GM23338 (cell line): ENCODE measurements at regions not wholly inside any gene's neighbourhood (a gene's known extent, or its start where the extent isn't known, plus 50 kb on each side); places are given as distances from the start of the nearest gene placed in this dataset.
A peak's percentile ranks its signal among the peaks of the same experiment; 100 is the strongest.

ENCODE experiments used
- ATAC-seq: fragments of 200-7000 bp; cut with Tn5 transposase; 3 replicates; pipeline ENCODE4 v1.9.1; 2020
- DNase-seq: peaks from one replicate; pipeline ENCODE4 v3.0.0-alpha.2; 2015; ENCODE audit warnings: low spot score
- H2AFZ ChIP-seq: fragments of 200-600 bp; sonication (generic); 2 replicates; pipeline ENCODE4 v1.8.0; 2016; ENCODE audit warnings: antibody characterized with exemption, mild to moderate bottlenecking, moderate library complexity
- H3F3A ChIP-seq: fragments of 200-600 bp; sonication (generic); replicated peaks from 2 replicates; pipeline ENCODE4 v1.8.0; 2017; ENCODE audit warnings: antibody characterized with exemption, mixed run types, low read depth
- H3K27ac ChIP-seq: fragments of 200-600 bp; sonication (generic); 2 replicates; pipeline ENCODE4 v1.6.1; 2016; ENCODE audit warnings: low read depth
- H3K27me3 ChIP-seq: fragments of 200-600 bp; sonication (generic); 2 replicates; pipeline ENCODE4 v1.8.0; 2016; ENCODE audit warnings: mild to moderate bottlenecking, mixed run types, moderate library complexity; ENCODE audit not compliant: insufficient read depth
- H3K36me3 ChIP-seq: fragments of 200-600 bp; sonication (generic); 2 replicates; pipeline ENCODE4 v1.8.0; 2016; ENCODE audit warnings: mild to moderate bottlenecking; ENCODE audit not compliant: insufficient read depth
- H3K4me1 ChIP-seq: fragments of 200-600 bp; sonication (generic); 2 replicates; pipeline ENCODE4 v1.8.0; 2016; ENCODE audit warnings: mild to moderate bottlenecking, moderate library complexity; ENCODE audit not compliant: insufficient read depth
- H3K4me2 ChIP-seq: fragments of 200-600 bp; sonication (generic); 2 replicates; pipeline ENCODE4 v1.7.1; 2017; ENCODE audit warnings: mixed run types
- H3K4me3 ChIP-seq: fragments of 200-600 bp; sonication (generic); 2 replicates; pipeline ENCODE4 v1.6.1; 2016; ENCODE audit warnings: mixed run types
- H3K79me2 ChIP-seq: fragments of 200-600 bp; sonication (generic); replicated peaks from 2 replicates; pipeline ENCODE4 v1.8.0; 2017; ENCODE audit warnings: mild to moderate bottlenecking; ENCODE audit not compliant: insufficient read depth
- H3K9me2 ChIP-seq: fragments of 200-600 bp; sonication (generic); 2 replicates; pipeline ENCODE4 v1.8.0; 2017; ENCODE audit not compliant: insufficient read depth
- H4K20me1 ChIP-seq: fragments of 200-600 bp; sonication (generic); replicated peaks from 2 replicates; pipeline ENCODE4 v1.8.0; 2017; ENCODE audit warnings: mild to moderate bottlenecking; ENCODE audit not compliant: insufficient read depth
- H3K27ac Mint-ChIP-seq: 2 replicates; pipeline ENCODE4 v1.8.0; 2020; ENCODE audit warnings: inconsistent platforms, mild to moderate bottlenecking, moderate library complexity, mixed read lengths
- H3K27me3 Mint-ChIP-seq: 3 replicates; pipeline ENCODE4 v1.8.0; 2022; ENCODE audit warnings: low read depth, mild to moderate bottlenecking, moderate library complexity, mixed read lengths, inconsistent platforms; ENCODE audit not compliant: insufficient read depth, poor library complexity
- H3K36me3 Mint-ChIP-seq: 3 replicates; pipeline ENCODE4 v1.8.0; 2021; ENCODE audit warnings: low read depth, mild to moderate bottlenecking, inconsistent platforms, moderate library complexity, mixed read lengths
- H3K4me1 Mint-ChIP-seq: 3 replicates; pipeline ENCODE4 v1.8.0; 2020; ENCODE audit warnings: mild to moderate bottlenecking, inconsistent platforms, mixed read lengths
- H3K4me3 Mint-ChIP-seq: 3 replicates; pipeline ENCODE4 v1.8.0; 2021; ENCODE audit warnings: moderate library complexity, mild to moderate bottlenecking, inconsistent platforms, mixed read lengths
- H3K9me3 Mint-ChIP-seq: 3 replicates; pipeline ENCODE4 v1.8.0; 2020; ENCODE audit warnings: moderate library complexity, mild to moderate bottlenecking, inconsistent platforms, mixed read lengths
- CREB1 ChIP-seq: fragments of 250-450 bp; sonication (Bioruptor Pico); IDR thresholded peaks from 2 replicates; pipeline ENCODE4 v1.5.0; 2020; ENCODE audit warnings: low read depth, mild to moderate bottlenecking, moderate library complexity
- CTCF ChIP-seq, 2 experiments: fragments of 200-600 bp in 1 of 2; sonication (generic) in 1 of 2; conservative IDR thresholded peaks; 2 replicates each; pipeline versions ENCODE4 v1.5.1 to v1.6.1; 2016 to 2017; ENCODE audit warnings: antibody characterized with exemption in 2 of 2, low read depth in 2 of 2, mild to moderate bottlenecking in 2 of 2, moderate library complexity in 1 of 2
- ETS1 ChIP-seq: IDR thresholded peaks from 2 replicates; pipeline ENCODE4 v1.6.1; 2016; ENCODE audit warnings: antibody characterized with exemption
- EZH2 ChIP-seq: fragments of 200-600 bp; sonication (generic); IDR thresholded peaks from one replicate; pipeline ENCODE4 v1.8.0; 2017; ENCODE audit warnings: antibody characterized with exemption, mild to moderate bottlenecking, low read depth; ENCODE audit not compliant: unreplicated experiment
- EZH2phosphoT487 ChIP-seq: fragments of 200-600 bp; sonication (generic); IDR thresholded peaks from one replicate; pipeline ENCODE4 v1.8.1; 2018; ENCODE audit warnings: antibody characterized with exemption; ENCODE audit not compliant: unreplicated experiment
- JUNB ChIP-seq: IDR thresholded peaks from one replicate; pipeline ENCODE4 v1.6.1; 2016; ENCODE audit warnings: antibody characterized with exemption; ENCODE audit not compliant: unreplicated experiment
- NANOG ChIP-seq: IDR thresholded peaks from 2 replicates; pipeline ENCODE4 v1.6.1; 2016; ENCODE audit warnings: antibody characterized with exemption, borderline replicate concordance
- POLR2AphosphoS5 ChIP-seq: IDR thresholded peaks from 2 replicates; pipeline ENCODE4 v1.6.1; 2016; ENCODE audit warnings: antibody characterized with exemption, low read depth
- REST ChIP-seq: IDR thresholded peaks from one replicate; pipeline ENCODE4 v1.6.1; 2018; ENCODE audit warnings: antibody characterized with exemption; ENCODE audit not compliant: unreplicated experiment
- STAT1 ChIP-seq: IDR thresholded peaks from one replicate; pipeline ENCODE4 v1.6.1; 2016; ENCODE audit warnings: antibody characterized with exemption; ENCODE audit not compliant: unreplicated experiment
- ZNF114 ChIP-seq: fragments of 250-450 bp; sonication (Bioruptor Pico); IDR thresholded peaks from 2 replicates; pipeline ENCODE4 v1.5.0; 2020; ENCODE audit warnings: mild to moderate bottlenecking, moderate library complexity
- ZNF331 ChIP-seq: fragments of 250-450 bp; sonication (Bioruptor Pico); IDR thresholded peaks from 2 replicates; pipeline ENCODE4 v1.5.0; 2020; ENCODE audit warnings: low read depth, mild to moderate bottlenecking, moderate library complexity

DNA sequence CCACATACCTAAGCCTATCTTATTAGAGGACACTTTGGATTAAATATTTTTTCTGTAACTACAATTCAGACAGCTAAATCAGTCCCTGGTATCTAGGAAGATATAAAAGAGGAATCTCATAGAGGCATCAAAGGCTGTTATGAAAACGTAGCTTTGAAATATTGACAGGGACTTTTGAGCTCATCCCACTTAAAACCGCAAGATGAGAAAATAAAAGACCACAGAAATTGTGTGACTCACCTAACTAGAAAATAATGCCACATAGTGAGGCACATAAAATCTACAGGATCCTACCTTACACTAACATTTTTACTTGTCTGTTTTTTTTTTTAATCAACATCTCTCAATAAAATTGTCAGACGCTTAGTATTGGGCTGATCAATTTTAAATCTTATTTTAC lies 686.5 kb upstream of the COX7C start:
- H3K27me3 Mint-ChIP-seq = no peaks in the 10 kb centered on the region
- H3K4me3 Mint-ChIP-seq = no peak overlapping the region
- no peaks in the 10 kb centered on the region for H4K20me1 ChIP-seq
- H3K4me3 ChIP-seq = no peak overlapping the region
- H3K36me3 Mint-ChIP-seq = no peaks in the 10 kb centered on the region
- no peaks in the 10 kb centered on the region for H3K9me2 ChIP-seq
- H3K36me3 ChIP-seq = no peaks in the 10 kb centered on the region
- H3F3A ChIP-seq = no peaks in the 10 kb centered on the region
- no peaks in the 10 kb centered on the region for H3K4me1 ChIP-seq
- no peak for TF ChIP-seq NANOG
- no peak for TF ChIP-seq ZNF114
- no peak for TF ChIP-seq JUNB
- no peak for TF ChIP-seq ETS1
- no peak for TF ChIP-seq CTCF (conservative IDR thresholded peaks at IDR 0.05; ENCODE audit: low read depth in 2 of 2)
- TF ChIP-seq EZH2phosphoT487 = no peak
- no peak for TF ChIP-seq REST
- no peak for TF ChIP-seq CREB1 (CRISPR knock-in tag)
- no peak for TF ChIP-seq EZH2
- no peak for TF ChIP-seq STAT1
- H3K4me2 ChIP-seq = no peak overlapping the region
- H3K27me3 ChIP-seq = no peaks in the 10 kb centered on the region
- H2AFZ ChIP-seq = peak overlapping the region; percentile 28; the same call in 1 of the 2 replicates
- H3K27ac Mint-ChIP-seq = no peak overlapping the region
- no peak overlapping the region for H3K27ac ChIP-seq
- H3K4me1 Mint-ChIP-seq = no peaks in the 10 kb centered on the region
- H3K9me3 Mint-ChIP-seq = no peaks in the 10 kb centered on the region
- no peak for DNase-seq
- no peaks in the 10 kb centered on the region for H3K79me2 ChIP-seq
- no peak for ATAC-seq

DNA sequence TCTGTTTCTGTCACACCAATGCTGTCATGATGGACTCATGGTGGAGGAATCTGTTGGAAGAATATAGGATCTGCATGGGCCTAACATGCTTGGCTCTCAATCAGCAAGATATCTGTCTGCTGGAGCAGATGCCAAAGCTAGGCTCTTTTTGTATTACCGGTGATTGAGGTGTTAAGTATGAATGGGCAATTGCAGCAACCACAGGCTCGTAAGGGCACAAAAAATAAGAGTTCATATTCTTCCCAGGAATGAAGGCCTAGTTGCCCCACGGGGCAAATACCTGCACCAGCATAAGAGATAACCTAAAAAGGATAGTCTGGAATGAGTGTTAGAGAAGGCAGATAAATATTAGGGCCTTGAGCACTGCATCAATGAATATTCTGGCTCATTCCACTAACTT lies 679.5 kb upstream of the COX7C start:
- DNase-seq = no peak
- Histone ChIP-seq H3K36me3 (no peaks in the 10 kb centered on the region), H3K27ac (no peak overlapping the region), H3K27me3 (no peaks in the 10 kb centered on the region), H3F3A (no peaks in the 10 kb centered on the region), H3K79me2 (no peaks in the 10 kb centered on the region), H3K9me2 (no peaks in the 10 kb centered on the region), H2AFZ (no peak overlapping the region), H3K4me1 (no peaks in the 10 kb centered on the region), H4K20me1 (no peaks in the 10 kb centered on the region), H3K4me2 (no peak overlapping the region), H3K4me3 (no peak overlapping the region)
- no peak overlapping the region for H3K27ac Mint-ChIP-seq
- H3K27me3 Mint-ChIP-seq = no peaks in the 10 kb centered on the region
- no peak overlapping the region for H3K4me3 Mint-ChIP-seq
- H3K4me1 Mint-ChIP-seq = peaks cover 2% of the 10 kb centered on the region; the same call in 1 of the 3 replicates
- no peak for ATAC-seq
- no peaks in the 10 kb centered on the region for H3K36me3 Mint-ChIP-seq
- no peaks in the 10 kb centered on the region for H3K9me3 Mint-ChIP-seq
- no peak for TF ChIP-seq CTCF (conservative IDR thresholded peaks at IDR 0.05; ENCODE audit: low read depth in 2 of 2)
- no peak for TF ChIP-seq ZNF331 (CRISPR knock-in tag)
- TF ChIP-seq JUNB = no peak
- no peak for TF ChIP-seq ZNF114
- no peak for TF ChIP-seq STAT1
- TF ChIP-seq POLR2AphosphoS5 = no peak
- TF ChIP-seq ETS1 = no peak
- TF ChIP-seq CREB1 (CRISPR knock-in tag) = no peak
- TF ChIP-seq EZH2phosphoT487 = no peak
